ENCODE measurements at regions not wholly inside any gene's neighbourhood (a gene's known extent, or its start where the extent isn't known, plus 50 kb on each side); places are given as distances from the start of the nearest gene placed in this dataset.

GRCh38 chr12:46124848-46125619, 134.7 kb upstream of the SCAF11 start:
- TF ChIP-seq CTCF (IDR thresholded peaks at IDR 0.05) = peak; percentile 24 to 92 (median 87)
- TF ChIP-seq POLR2A (IDR thresholded peaks at IDR 0.05) = no peak
- Histone ChIP-seq H3K9me3 (no peaks in the 10 kb centered on the region), H3K4me1 (ENCODE audit: insufficient read depth) (peaks cover 3% of the 10 kb centered on the region), H3K4me3 (peak overlapping the region; percentile 19), H3K27me3 (no peaks in the 10 kb centered on the region), H3K36me3 (no peaks in the 10 kb centered on the region), H3K27ac (peak overlapping the region in 1 of 2 donors; percentile 49)
- intact Hi-C loops (cut with DNase I) = no loop called here
- 9 to 13% (median 10%) methylated on average over 11 to 12 of the region's 12 CpGs for WGBS, 3 donors
- peak; percentile 45 to 77 (median 57) for DNase-seq

- intact Hi-C loops (cut with DNase I) = no loop called here
- Histone ChIP-seq H3K36me3 (no peaks in the 10 kb centered on the region), H3K27ac (no peak overlapping the region), H3K9me3 (no peaks in the 10 kb centered on the region), H3K27me3 (no peaks in the 10 kb centered on the region), H3K4me3 (no peak overlapping the region), H3K4me1 (ENCODE audit: insufficient read depth) (peaks cover 3% of the 10 kb centered on the region)
- TF ChIP-seq POLR2A (IDR thresholded peaks at IDR 0.05) (no peak), EP300 (IDR thresholded peaks at IDR 0.05) (no peak), CTCF (IDR thresholded peaks at IDR 0.05) (no peak)
- DNase-seq = no peak
- WGBS, 3 donors = 42 to 48% (median 42%) methylated on average over 5 of the region's 5 CpGs
Measured at GRCh38 chr12:46124132-46124847, 133.9 kb upstream of the SCAF11 start.

- no peaks in the 10 kb centered on the region for H3K27me3 ChIP-seq
- H3K4me3 ChIP-seq = no peak overlapping the region
- H3K36me3 ChIP-seq = no peaks in the 10 kb centered on the region
- H3K9me3 ChIP-seq = no peaks in the 10 kb centered on the region
- H3K4me1 ChIP-seq (ENCODE audit: insufficient read depth) = no peaks in the 10 kb centered on the region
- DNase-seq = no peak
- H3K27ac ChIP-seq = no peak overlapping the region
- intact Hi-C loops (cut with DNase I) = no loop called here
- no peak for TF ChIP-seq POLR2A (IDR thresholded peaks at IDR 0.05)
- TF ChIP-seq EP300 (IDR thresholded peaks at IDR 0.05) = no peak
- TF ChIP-seq CTCF (IDR thresholded peaks at IDR 0.05) = no peak
Measured at GRCh38 chr12:46112364-46112763, 122.0 kb upstream of the SCAF11 start.

- TF ChIP-seq EP300 (IDR thresholded peaks at IDR 0.05) (no peak), POLR2A (IDR thresholded peaks at IDR 0.05) (no peak), CTCF (IDR thresholded peaks at IDR 0.05) (no peak)
- DNase-seq = no peak
- no peaks in the 10 kb centered on the region for H3K4me1 ChIP-seq (ENCODE audit: insufficient read depth)
- H3K4me3 ChIP-seq = no peak overlapping the region
- intact Hi-C loops (cut with DNase I) = no loop called here
- no peaks in the 10 kb centered on the region for H3K9me3 ChIP-seq
- no peaks in the 10 kb centered on the region for H3K36me3 ChIP-seq
- no peak overlapping the region for H3K27ac ChIP-seq
- no peaks in the 10 kb centered on the region for H3K27me3 ChIP-seq
Measured at GRCh38 chr12:46111715-46112114, 121.3 kb upstream of the SCAF11 start.

Measured in ovary (tissue), 7 donors.